HCT116 (cell line): ENCODE measurements at regions not wholly inside any gene's neighbourhood (a gene's known extent, or its start where the extent isn't known, plus 50 kb on each side); places are given as distances from the start of the nearest gene placed in this dataset.

ENCODE experiments used
- ATF3 ChIP-seq: IDR thresholded peaks from 2 replicates; pipeline ENCODE4 v1.6.1; 2012
- CTCF ChIP-seq, 3 experiments: fragments of 200-600 bp in 1 of 3; sonication (generic) in 1 of 3; IDR thresholded peaks in 2 of 3; conservative IDR thresholded peaks in 1 of 3; 2 replicates each; pipeline ENCODE4 v1.5.1; 2012 to 2017; ENCODE audit warnings: low read depth in 2 of 3, low read length in 2 of 3, antibody characterized with exemption in 1 of 3, borderline replicate concordance in 1 of 3, control low read depth in 1 of 3, mild to moderate bottlenecking in 1 of 3, mixed read lengths in 1 of 3, mixed run types in 1 of 3, moderate library complexity in 1 of 3; ENCODE audit not compliant: insufficient read depth in 1 of 3
- EGR1 ChIP-seq: IDR thresholded peaks from 2 replicates; pipeline ENCODE4 v1.6.1; 2012; ENCODE audit warnings: low read depth
- EZH2 ChIP-seq: fragments of 200-600 bp; sonication (generic); IDR thresholded peaks from 2 replicates; pipeline ENCODE4 v1.6.1; 2017; ENCODE audit warnings: antibody characterized with exemption, mixed run types
- EZH2phosphoT487 ChIP-seq: fragments of 200-600 bp; IDR thresholded peaks from 2 replicates; pipeline ENCODE4 v1.6.1; 2018; ENCODE audit warnings: antibody characterized with exemption, borderline replicate concordance
- FOSL1 ChIP-seq: IDR thresholded peaks from 2 replicates; pipeline ENCODE4 v1.6.1; 2012; ENCODE audit warnings: low read depth
- JUND ChIP-seq: IDR thresholded peaks from 2 replicates; pipeline ENCODE4 v1.6.1; 2012
- POLR2A ChIP-seq: IDR thresholded peaks from 2 replicates; pipeline ENCODE4 v1.7.0; 2011; ENCODE audit warnings: borderline replicate concordance; ENCODE audit not compliant: insufficient read depth, insufficient read length; ENCODE audit errors: extremely low read depth
- POLR2AphosphoS5 ChIP-seq: IDR thresholded peaks from 2 replicates; pipeline ENCODE4 v1.6.1; 2011; ENCODE audit warnings: mild to moderate bottlenecking, low read depth, low read length, moderate library complexity
- RAD21 ChIP-seq: IDR thresholded peaks from 2 replicates; pipeline ENCODE4 v1.6.1; 2012; ENCODE audit warnings: low read depth, mild to moderate bottlenecking
- REST ChIP-seq: IDR thresholded peaks from 2 replicates; pipeline ENCODE4 v1.6.1; 2012; ENCODE audit warnings: low read depth
- TCF7L2 ChIP-seq: IDR thresholded peaks from 2 replicates; pipeline ENCODE4 v1.7.0; 2011; ENCODE audit warnings: borderline replicate concordance, inconsistent platforms; ENCODE audit not compliant: insufficient read depth, insufficient read length; ENCODE audit errors: extremely low read depth
- ZFX ChIP-seq: fragments of 450-650 bp; IDR thresholded peaks from 2 replicates; pipeline ENCODE4 v1.6.1; 2017

GRCh38 chr4:24321616-24322015 lies 262.7 kb downstream of the DHX15 start:
- TF ChIP-seq CTCF (IDR thresholded peaks at IDR 0.05 in 2 of 3, conservative IDR thresholded peaks at IDR 0.05 in 1 of 3; ENCODE audit: borderline replicate concordance in 1 of 3, insufficient read depth in 1 of 3, low read depth in 2 of 3, low read length in 2 of 3) (no peak), EZH2 (no peak), EZH2phosphoT487 (no peak), EGR1 (no peak), RAD21 (no peak), FOSL1 (no peak), REST (no peak), ATF3 (no peak), POLR2A (no peak), POLR2AphosphoS5 (no peak), ZFX (no peak), JUND (no peak), TCF7L2 (no peak)
